Ovary (tissue), 7 donors: ENCODE measurements at regions not wholly inside any gene's neighbourhood (a gene's known extent, or its start where the extent isn't known, plus 50 kb on each side); places are given as distances from the start of the nearest gene placed in this dataset.
"Not testable (repeated sequence)": the region's sequence is repeated elsewhere in the genome, so short reads cannot be mapped to it uniquely, and the experiment has no call there.

Experiments used
- DNase-seq, 5 donors: peaks; one replicate each; pipeline ENCODE4 v3.0.0-alpha.2; 2019 to 2020
- H3K27ac ChIP-seq, 2 donors: fragments of 200-600 bp; one replicate each; pipeline versions ENCODE4 v1.5.1 to v1.8.0; 2019 to 2022
- H3K27me3 ChIP-seq: fragments of 200-600 bp; one replicate; pipeline ENCODE4 v1.8.0; 2022
- H3K36me3 ChIP-seq: fragments of 200-600 bp; sonication (generic); one replicate; pipeline ENCODE4 v1.5.1; 2019
- H3K4me1 ChIP-seq: one replicate; pipeline ENCODE4 v1.8.1; 2013; ENCODE audit warnings: mild to moderate bottlenecking, moderate library complexity; ENCODE audit not compliant: insufficient read depth
- H3K4me3 ChIP-seq: fragments of 200-600 bp; sonication (generic); one replicate; pipeline ENCODE4 v1.5.1; 2017
- H3K9me3 ChIP-seq, 2 donors: fragments of 200-600 bp in 1 of 2; sonication (generic) in 1 of 2; one replicate each; pipeline versions ENCODE4 v1.5.1 to v1.8.1; 2013 to 2019; ENCODE audit warnings: mild to moderate bottlenecking in 1 of 2, moderate library complexity in 1 of 2
- EP300 ChIP-seq: sonication (generic); formaldehyde crosslinking; IDR thresholded peaks from one replicate; pipeline ENCODE4 v1.6.1; 2017; ENCODE audit warnings: antibody characterized with exemption
- POLR2A ChIP-seq: fragments of 450-650 bp; IDR thresholded peaks from one replicate; pipeline ENCODE4 v1.6.1; 2017; ENCODE audit warnings: antibody characterized with exemption, mild to moderate bottlenecking, moderate library complexity
- WGBS, 3 donors: extraction: QIAGEN DNeasy Blood & Tissue Kit in 1 of 3; methylation state at CpG; one replicate each; pipeline versions ENCODE4 v1.1.5 to v1.1.7; 2013 to 2017; 5-methylcytosine and 5-hydroxymethylcytosine counted together
- intact Hi-C, 4 donors: fragments of 100-400 bp; cut with DNase I; formaldehyde crosslinking; loops; one replicate each; pipeline versions ENCODE4 v1.11.0 to v1.15.1; 2022 to 2023
- TF ChIP-seq, protein P1 (sequence below), 3 donors: fragments of 450-650 bp in 2 of 3; fragments of 200-600 bp in 1 of 3; IDR thresholded peaks; one replicate each; pipeline versions ENCODE4 v1.5.1 to v1.8.0; 2016 to 2022; ENCODE audit warnings: antibody characterized with exemption in 3 of 3, mild to moderate bottlenecking in 1 of 3
- donor health status: DM: no; HTN: no; CAD: no; lungs with moderate emphysema.
- donor health status: DM: no; HTN: no; CAD: no.
- donor health status: Bipolar disorder and iron deficiency.
- donor health status: DM: no; HTN: no; CAD: no.
- donor health status: DM: yes; HTN: yes; CAD: no.

DNA sequence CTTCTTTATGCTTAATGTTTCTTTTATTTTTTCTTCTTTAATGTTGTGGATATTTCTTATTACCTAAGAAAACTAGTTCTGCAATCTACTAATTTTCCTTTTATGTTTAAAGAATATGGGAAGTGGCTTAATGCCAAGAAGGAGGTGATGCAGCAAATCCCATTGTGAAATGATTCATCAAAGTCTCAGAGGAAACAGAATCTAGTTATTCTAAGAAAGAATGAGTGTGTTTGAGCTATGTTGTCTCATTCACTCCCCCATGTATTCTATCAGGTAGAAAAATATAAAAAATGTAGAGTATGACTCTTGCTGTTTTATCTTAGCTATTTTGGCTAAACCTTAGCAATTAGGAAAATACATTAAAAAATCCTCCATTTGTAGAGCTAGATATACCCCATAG, 659.9 kb upstream of the RGS18 start:
- Histone ChIP-seq H3K4me3 (no peak overlapping the region), H3K27me3 (no peaks in the 10 kb centered on the region), H3K9me3 (no peaks in the 10 kb centered on the region), H3K27ac (no peak overlapping the region), H3K4me1 (no peaks in the 10 kb centered on the region), H3K36me3 (no peaks in the 10 kb centered on the region)
- TF ChIP-seq, protein P1, sequence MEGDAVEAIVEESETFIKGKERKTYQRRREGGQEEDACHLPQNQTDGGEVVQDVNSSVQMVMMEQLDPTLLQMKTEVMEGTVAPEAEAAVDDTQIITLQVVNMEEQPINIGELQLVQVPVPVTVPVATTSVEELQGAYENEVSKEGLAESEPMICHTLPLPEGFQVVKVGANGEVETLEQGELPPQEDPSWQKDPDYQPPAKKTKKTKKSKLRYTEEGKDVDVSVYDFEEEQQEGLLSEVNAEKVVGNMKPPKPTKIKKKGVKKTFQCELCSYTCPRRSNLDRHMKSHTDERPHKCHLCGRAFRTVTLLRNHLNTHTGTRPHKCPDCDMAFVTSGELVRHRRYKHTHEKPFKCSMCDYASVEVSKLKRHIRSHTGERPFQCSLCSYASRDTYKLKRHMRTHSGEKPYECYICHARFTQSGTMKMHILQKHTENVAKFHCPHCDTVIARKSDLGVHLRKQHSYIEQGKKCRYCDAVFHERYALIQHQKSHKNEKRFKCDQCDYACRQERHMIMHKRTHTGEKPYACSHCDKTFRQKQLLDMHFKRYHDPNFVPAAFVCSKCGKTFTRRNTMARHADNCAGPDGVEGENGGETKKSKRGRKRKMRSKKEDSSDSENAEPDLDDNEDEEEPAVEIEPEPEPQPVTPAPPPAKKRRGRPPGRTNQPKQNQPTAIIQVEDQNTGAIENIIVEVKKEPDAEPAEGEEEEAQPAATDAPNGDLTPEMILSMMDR (IDR thresholded peaks at IDR 0.05) = no peak
- TF ChIP-seq POLR2A (no peak), EP300 (no peak)
- intact Hi-C loops = no loop called here
- no peak for DNase-seq

DNA sequence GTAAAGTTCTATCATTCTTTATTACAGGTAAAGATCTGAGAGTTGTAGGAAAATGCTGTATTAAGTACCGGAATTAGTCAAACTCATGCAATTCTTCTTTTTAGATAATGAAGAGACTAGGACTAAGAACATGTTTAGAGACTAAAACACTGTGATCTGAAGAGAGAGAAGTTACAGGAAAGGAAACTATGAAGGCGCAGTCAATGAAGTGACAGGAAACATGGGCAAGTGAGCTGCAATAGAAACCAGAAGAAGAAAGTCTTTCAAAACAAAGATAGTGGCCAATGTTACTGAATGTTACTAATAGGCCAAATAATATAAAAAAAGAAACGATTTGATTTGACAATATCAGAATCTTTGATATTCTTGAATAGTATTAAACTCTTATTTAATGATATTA, 659.4 kb upstream of the RGS18 start:
- WGBS, 3 donors = 84 to 91% (median 88%) methylated on average over 3 of the region's 3 CpGs
- Histone ChIP-seq H3K27me3 (no peaks in the 10 kb centered on the region), H3K4me1 (no peaks in the 10 kb centered on the region), H3K9me3 (no peaks in the 10 kb centered on the region), H3K27ac (no peak overlapping the region), H3K36me3 (no peaks in the 10 kb centered on the region), H3K4me3 (no peak overlapping the region)
- TF ChIP-seq POLR2A (no peak), EP300 (no peak)
- TF ChIP-seq, protein P1 (IDR thresholded peaks at IDR 0.05) = no peak
- DNase-seq = no peak
- intact Hi-C loops = no loop called here

DNA sequence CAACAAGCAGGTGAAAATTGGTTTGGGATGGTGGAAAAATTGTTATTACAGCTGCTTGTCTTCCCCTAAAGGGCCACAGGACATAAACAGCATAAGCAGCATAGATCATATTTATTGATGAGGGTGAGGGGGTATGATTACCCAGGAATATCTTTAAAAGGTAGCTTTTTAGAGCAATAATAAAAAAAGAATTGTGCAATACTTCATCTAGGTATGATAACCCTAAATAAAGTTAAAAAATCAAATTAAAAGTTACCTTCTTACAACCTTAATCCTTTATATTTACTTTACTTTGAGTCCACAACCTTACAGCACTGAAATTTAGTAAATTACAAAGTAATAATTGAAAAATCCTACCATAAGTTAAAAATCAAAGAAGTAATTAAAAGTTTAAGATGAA, 653.3 kb upstream of the RGS18 start:
- Histone ChIP-seq H3K4me3 (no peak overlapping the region), H3K4me1 (no peaks in the 10 kb centered on the region), H3K27me3 (no peaks in the 10 kb centered on the region), H3K9me3 (no peaks in the 10 kb centered on the region), H3K36me3 (no peaks in the 10 kb centered on the region), H3K27ac (no peak overlapping the region)
- DNase-seq = no peak
- intact Hi-C loops = no loop called here
- TF ChIP-seq, protein P1 (IDR thresholded peaks at IDR 0.05) = no peak
- TF ChIP-seq POLR2A = no peak
- no peak for TF ChIP-seq EP300

DNA sequence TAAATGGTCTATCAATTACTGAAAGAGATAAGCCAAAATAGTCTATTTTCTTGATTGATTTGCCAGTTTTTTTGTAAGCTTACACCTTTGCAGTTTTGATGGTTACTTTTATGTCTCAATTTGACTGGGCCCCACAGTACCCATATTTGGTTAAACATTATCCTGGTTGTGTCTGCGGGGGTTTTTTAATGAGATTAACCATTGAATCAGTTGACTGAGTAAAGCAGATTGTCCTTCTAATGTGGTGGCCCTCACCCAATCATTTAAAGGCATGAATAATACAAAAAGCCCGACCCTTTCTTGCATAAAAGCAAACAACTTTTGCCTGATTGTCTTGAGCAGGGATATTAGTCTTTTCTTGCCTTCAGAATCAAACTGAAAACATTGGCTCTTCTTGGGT, 650.0 kb upstream of the RGS18 start:
- DNase-seq = no peak
- intact Hi-C loops = no loop called here
- Histone ChIP-seq H3K4me1 (no peaks in the 10 kb centered on the region), H3K4me3 (no peak overlapping the region), H3K9me3 (no peaks in the 10 kb centered on the region), H3K27ac (no peak overlapping the region), H3K27me3 (no peaks in the 10 kb centered on the region), H3K36me3 (no peaks in the 10 kb centered on the region)
- TF ChIP-seq, protein P1 (IDR thresholded peaks at IDR 0.05) = no peak
- TF ChIP-seq POLR2A = no peak
- TF ChIP-seq EP300 = no peak
- WGBS, 3 donors = 91 to 96% (median 92%) methylated on average over 2 of the region's 2 CpGs

DNA sequence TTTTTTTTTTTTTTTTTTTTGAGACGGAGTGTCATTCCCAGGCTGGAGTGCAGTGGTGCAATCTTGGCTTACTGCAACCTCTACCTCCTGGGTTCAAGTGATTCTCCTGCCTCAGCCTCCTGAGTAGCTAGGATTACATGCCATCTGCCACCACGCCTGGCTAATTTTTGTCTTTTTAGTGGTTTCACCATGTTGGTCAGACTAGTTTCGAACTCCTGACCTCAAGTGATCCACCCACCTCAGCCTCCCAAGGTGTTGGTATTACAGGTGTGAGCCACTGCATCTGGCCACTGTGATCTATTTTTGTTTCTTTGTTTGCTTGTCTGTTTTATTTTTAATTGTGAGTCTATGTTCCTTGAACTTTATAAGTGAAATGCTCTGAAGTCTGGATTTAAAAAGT, 646.8 kb upstream of the RGS18 start:
- intact Hi-C loops, H3K27me3 ChIP-seq, H3K36me3 ChIP-seq, H3K9me3 ChIP-seq, DNase-seq, H3K4me1 ChIP-seq, H3K4me3 ChIP-seq, H3K27ac ChIP-seq: not testable (repeated sequence)
- WGBS, 3 donors = 91 to 96% (median 96%) methylated on average over 3 of the region's 3 CpGs
